ENCODE measurements at regions not wholly inside any gene's neighbourhood (a gene's known extent, or its start where the extent isn't known, plus 50 kb on each side); places are given as distances from the start of the nearest gene placed in this dataset.

GRCh38 chr14:38394064-38394463 lies 138.2 kb upstream of the CLEC14A start:
- Histone ChIP-seq H3K4me1 (ENCODE audit: control insufficient read depth, insufficient read depth, low read length) (no peaks in the 10 kb centered on the region), H3K27ac (ENCODE audit: low read length) (no peak overlapping the region), H3K4me3 (ENCODE audit: low read depth in 2 of 2, low read length in 2 of 2) (no peak overlapping the region), H3K36me3 (ENCODE audit: control insufficient read depth, insufficient read depth, low read length) (no peaks in the 10 kb centered on the region), H3K27me3 (ENCODE audit: control insufficient read depth, insufficient read depth, low read length) (no peaks in the 10 kb centered on the region), H3K9me3 (ENCODE audit: control insufficient read depth, insufficient read depth, low read depth, low read length) (no peaks in the 10 kb centered on the region)
- intact Hi-C loops (cut with micrococcal nuclease; ENCODE audit: unreplicated experiment) (no loop called here), in situ Hi-C loops (cut with HindIII; ENCODE audit: low pct_unique_long_range_greater_than_20kb, low sequenced_read_pairs) (no loop called here)
- DNase-seq (ENCODE audit: low read depth, low spot score), result no peak
- BruUV-seq (replicated peaks), result no TSS peak
- POLR2A ChIA-PET, result no interaction called here
- no peak for ATAC-seq
- no peak for TF ChIP-seq REST (IDR thresholded peaks at IDR 0.05; ENCODE audit: insufficient read depth in 1 of 2, low read depth in 2 of 2, low read length in 1 of 2)
- no peak for TF ChIP-seq TCF7L2 (IDR thresholded peaks at IDR 0.05; ENCODE audit: low read depth, low read length)
- TF ChIP-seq POLR2AphosphoS5 (IDR thresholded peaks at IDR 0.05; ENCODE audit: low read depth, low read length), result no peak
- TF ChIP-seq SIN3A (IDR thresholded peaks at IDR 0.05; ENCODE audit: borderline replicate concordance, insufficient read depth, low read depth, low read length), result no peak
- TF ChIP-seq CTCF (IDR thresholded peaks at IDR 0.05), result no peak
- CTCF ChIA-PET, result no interaction called here

GRCh38 chr14:38391334-38391733 lies 135.4 kb upstream of the CLEC14A start:
- ChIA-PET CTCF (no interaction called here), POLR2A (no interaction called here)
- ATAC-seq, result no peak
- Histone ChIP-seq H3K36me3 (ENCODE audit: control insufficient read depth, insufficient read depth, low read length) (no peaks in the 10 kb centered on the region), H3K27ac (ENCODE audit: low read length) (no peak overlapping the region), H3K9me3 (ENCODE audit: control insufficient read depth, insufficient read depth, low read depth, low read length) (no peaks in the 10 kb centered on the region), H3K4me1 (ENCODE audit: control insufficient read depth, insufficient read depth, low read length) (no peaks in the 10 kb centered on the region), H3K4me3 (ENCODE audit: low read depth in 2 of 2, low read length in 2 of 2) (no peak overlapping the region), H3K27me3 (ENCODE audit: control insufficient read depth, insufficient read depth, low read length) (no peaks in the 10 kb centered on the region)
- in situ Hi-C loops (cut with HindIII; ENCODE audit: low pct_unique_long_range_greater_than_20kb, low sequenced_read_pairs) (no loop called here), intact Hi-C loops (cut with micrococcal nuclease; ENCODE audit: unreplicated experiment) (no loop called here)
- BruUV-seq (replicated peaks), result no TSS peak
- no peak for DNase-seq (ENCODE audit: low read depth, low spot score)
- TF ChIP-seq REST (IDR thresholded peaks at IDR 0.05; ENCODE audit: insufficient read depth in 1 of 2, low read depth in 2 of 2, low read length in 1 of 2) (no peak), POLR2AphosphoS5 (IDR thresholded peaks at IDR 0.05; ENCODE audit: low read depth, low read length) (no peak), CTCF (IDR thresholded peaks at IDR 0.05) (no peak), TCF7L2 (IDR thresholded peaks at IDR 0.05; ENCODE audit: low read depth, low read length) (no peak), SIN3A (IDR thresholded peaks at IDR 0.05; ENCODE audit: borderline replicate concordance, insufficient read depth, low read depth, low read length) (no peak)

Measured in Panc1 (cell line).